ENCODE measurements at regions not wholly inside any gene's neighbourhood (a gene's known extent, or its start where the extent isn't known, plus 50 kb on each side); places are given as distances from the start of the nearest gene placed in this dataset.

GRCh38 chr1:56187405-56187804, 392.0 kb downstream of the PLPP3 start:
- Histone ChIP-seq H2AK5ac (ENCODE audit: low read length) (no peak overlapping the region), H3K14ac (ENCODE audit: low read length) (no peak overlapping the region), H3K27me3 (ENCODE audit: insufficient read depth, low read length) (no peaks in the 10 kb centered on the region), H3K27ac (ENCODE audit: low read depth, low read length) (no peak overlapping the region), H3K36me3 (ENCODE audit: control insufficient read depth in 1 of 2, insufficient read depth in 2 of 2, low read length in 2 of 2) (no peaks in the 10 kb centered on the region), H2AFZ (ENCODE audit: insufficient read depth, low read length, poor library complexity) (no peak overlapping the region), H3K9me3 (ENCODE audit: insufficient read depth, low read depth, low read length) (no peaks in the 10 kb centered on the region), H2BK5ac (ENCODE audit: low read depth, low read length, poor library complexity) (no peak overlapping the region), H2BK120ac (ENCODE audit: insufficient read depth, low read length, poor library complexity) (no peak overlapping the region), H3K23ac (ENCODE audit: low read length) (no peak overlapping the region), H3K9ac (ENCODE audit: low read length) (no peak overlapping the region), H3K79me2 (ENCODE audit: control insufficient read depth, insufficient read depth, low read length, poor library complexity) (no peaks in the 10 kb centered on the region), H3K18ac (ENCODE audit: low read length) (no peak overlapping the region), H4K91ac (ENCODE audit: low read depth, low read length) (no peak overlapping the region), H3K4me1 (ENCODE audit: control insufficient read depth in 1 of 2, insufficient read depth in 2 of 2, low read length in 2 of 2) (peaks cover 0 to 8% of the 10 kb centered on the region in 2 experiments), H4K8ac (ENCODE audit: low read depth, low read length) (no peak overlapping the region), H2BK12ac (ENCODE audit: low read length) (no peak overlapping the region), H3K4me2 (ENCODE audit: low read length) (no peak overlapping the region), H3K4ac (ENCODE audit: low read depth, low read length) (no peak overlapping the region), H4K12ac (ENCODE audit: low read depth, low read length) (no peak overlapping the region), H3K79me1 (ENCODE audit: low read length) (no peaks in the 10 kb centered on the region), H3K4me3 (ENCODE audit: low read depth, low read length) (no peak overlapping the region)
- no CpG with 5 or more reads among the region's 1 CpG for WGBS (ENCODE audit: extremely low coverage, insufficient coverage, insufficient read length)
- DNase-seq = no peak

- no CpG with 5 or more reads among the region's 2 CpGs for WGBS (ENCODE audit: extremely low coverage, insufficient coverage, insufficient read length)
- no peak for DNase-seq
- no peak overlapping the region for H3K14ac ChIP-seq (ENCODE audit: low read length)
These were observed 393.9 kb downstream of the PLPP3 start for GRCh38 chr1:56185493-56185892.

GRCh38 chr1:56183151-56183550, 396.2 kb downstream of the PLPP3 start:
- Histone ChIP-seq H3K14ac (ENCODE audit: low read length) (no peak overlapping the region), H3K79me2 (ENCODE audit: control insufficient read depth, insufficient read depth, low read length, poor library complexity) (no peaks in the 10 kb centered on the region), H3K23ac (ENCODE audit: low read length) (no peak overlapping the region), H4K8ac (ENCODE audit: low read depth, low read length) (no peak overlapping the region), H2AFZ (ENCODE audit: insufficient read depth, low read length, poor library complexity) (no peak overlapping the region), H2BK5ac (ENCODE audit: low read depth, low read length, poor library complexity) (no peak overlapping the region), H4K91ac (ENCODE audit: low read depth, low read length) (no peak overlapping the region), H3K27me3 (ENCODE audit: insufficient read depth, low read length) (no peaks in the 10 kb centered on the region), H3K4ac (ENCODE audit: low read depth, low read length) (no peak overlapping the region), H3K4me2 (ENCODE audit: low read length) (no peak overlapping the region), H4K12ac (ENCODE audit: low read depth, low read length) (no peak overlapping the region), H3K9me3 (ENCODE audit: insufficient read depth, low read depth, low read length) (no peaks in the 10 kb centered on the region), H3K4me1 (ENCODE audit: control insufficient read depth in 1 of 2, insufficient read depth in 2 of 2, low read length in 2 of 2) (peaks cover 0 to 1% of the 10 kb centered on the region in 2 experiments), H3K9ac (ENCODE audit: low read length) (no peak overlapping the region), H2AK5ac (ENCODE audit: low read length) (no peak overlapping the region), H3K18ac (ENCODE audit: low read length) (no peak overlapping the region), H3K27ac (ENCODE audit: low read depth, low read length) (no peak overlapping the region), H3K36me3 (ENCODE audit: control insufficient read depth in 1 of 2, insufficient read depth in 2 of 2, low read length in 2 of 2) (no peaks in the 10 kb centered on the region), H2BK12ac (ENCODE audit: low read length) (no peak overlapping the region), H2BK120ac (ENCODE audit: insufficient read depth, low read length, poor library complexity) (no peak overlapping the region), H3K79me1 (ENCODE audit: low read length) (peaks cover 3% of the 10 kb centered on the region), H3K4me3 (ENCODE audit: low read depth, low read length) (no peak overlapping the region)
- no CpG with 5 or more reads among the region's 2 CpGs for WGBS (ENCODE audit: extremely low coverage, insufficient coverage, insufficient read length)
- no peak for DNase-seq

More at GRCh38 chr1:56185493-56185892, 393.9 kb downstream of the PLPP3 start:
- H3K9ac ChIP-seq (ENCODE audit: low read length) = no peak overlapping the region
- H3K36me3 ChIP-seq (ENCODE audit: control insufficient read depth in 1 of 2, insufficient read depth in 2 of 2, low read length in 2 of 2) = no peaks in the 10 kb centered on the region
- no peak overlapping the region for H2BK120ac ChIP-seq (ENCODE audit: insufficient read depth, low read length, poor library complexity)
- H2AK5ac ChIP-seq (ENCODE audit: low read length) = no peak overlapping the region
- H3K27ac ChIP-seq (ENCODE audit: low read depth, low read length) = no peak overlapping the region
- H3K27me3 ChIP-seq (ENCODE audit: insufficient read depth, low read length) = no peaks in the 10 kb centered on the region
- no peak overlapping the region for H3K4me3 ChIP-seq (ENCODE audit: low read depth, low read length)
- H3K9me3 ChIP-seq (ENCODE audit: insufficient read depth, low read depth, low read length) = no peaks in the 10 kb centered on the region
- H2BK12ac ChIP-seq (ENCODE audit: low read length) = no peak overlapping the region
- no peak overlapping the region for H2AFZ ChIP-seq (ENCODE audit: insufficient read depth, low read length, poor library complexity)
- H3K4me2 ChIP-seq (ENCODE audit: low read length) = no peak overlapping the region
- no peak overlapping the region for H4K8ac ChIP-seq (ENCODE audit: low read depth, low read length)
- H2BK5ac ChIP-seq (ENCODE audit: low read depth, low read length, poor library complexity) = no peak overlapping the region
- H3K79me2 ChIP-seq (ENCODE audit: control insufficient read depth, insufficient read depth, low read length, poor library complexity) = no peaks in the 10 kb centered on the region
- H3K23ac ChIP-seq (ENCODE audit: low read length) = no peak overlapping the region
- H3K18ac ChIP-seq (ENCODE audit: low read length) = no peak overlapping the region
- peaks cover 3% of the 10 kb centered on the region for H3K79me1 ChIP-seq (ENCODE audit: low read length)
- peaks cover 0 to 5% of the 10 kb centered on the region in 2 experiments for H3K4me1 ChIP-seq (ENCODE audit: control insufficient read depth in 1 of 2, insufficient read depth in 2 of 2, low read length in 2 of 2)
- no peak overlapping the region for H4K12ac ChIP-seq (ENCODE audit: low read depth, low read length)
- H4K91ac ChIP-seq (ENCODE audit: low read depth, low read length) = no peak overlapping the region
- no peak overlapping the region for H3K4ac ChIP-seq (ENCODE audit: low read depth, low read length)

GRCh38 chr1:56180520-56181190, 398.7 kb downstream of the PLPP3 start:
- H3K4me2 ChIP-seq (ENCODE audit: low read length) = no peak overlapping the region
- H3K14ac ChIP-seq (ENCODE audit: low read length) = no peak overlapping the region
- no peak overlapping the region for H3K18ac ChIP-seq (ENCODE audit: low read length)
- no peaks in the 10 kb centered on the region for H3K36me3 ChIP-seq (ENCODE audit: control insufficient read depth in 1 of 2, insufficient read depth in 2 of 2, low read length in 2 of 2)
- DNase-seq = no peak
- H3K4ac ChIP-seq (ENCODE audit: low read depth, low read length) = no peak overlapping the region
- H2AK5ac ChIP-seq (ENCODE audit: low read length) = no peak overlapping the region
- H3K27me3 ChIP-seq (ENCODE audit: insufficient read depth, low read length) = no peaks in the 10 kb centered on the region
- H4K8ac ChIP-seq (ENCODE audit: low read depth, low read length) = no peak overlapping the region
- H3K4me1 ChIP-seq (ENCODE audit: control insufficient read depth in 1 of 2, insufficient read depth in 2 of 2, low read length in 2 of 2) = no peaks in the 10 kb centered on the region
- H2BK5ac ChIP-seq (ENCODE audit: low read depth, low read length, poor library complexity) = no peak overlapping the region
- H4K91ac ChIP-seq (ENCODE audit: low read depth, low read length) = no peak overlapping the region
- H3K79me2 ChIP-seq (ENCODE audit: control insufficient read depth, insufficient read depth, low read length, poor library complexity) = no peaks in the 10 kb centered on the region
- H3K9ac ChIP-seq (ENCODE audit: low read length) = no peak overlapping the region
- H2BK12ac ChIP-seq (ENCODE audit: low read length) = no peak overlapping the region
- H3K79me1 ChIP-seq (ENCODE audit: low read length) = peaks cover 3% of the 10 kb centered on the region
- no peak overlapping the region for H4K12ac ChIP-seq (ENCODE audit: low read depth, low read length)
- H3K27ac ChIP-seq (ENCODE audit: low read depth, low read length) = no peak overlapping the region
- H3K4me3 ChIP-seq (ENCODE audit: low read depth, low read length) = no peak overlapping the region
- no peak overlapping the region for H2AFZ ChIP-seq (ENCODE audit: insufficient read depth, low read length, poor library complexity)
- no peak overlapping the region for H2BK120ac ChIP-seq (ENCODE audit: insufficient read depth, low read length, poor library complexity)
- WGBS (ENCODE audit: extremely low coverage, insufficient coverage, insufficient read length) = no CpG with 5 or more reads among the region's 5 CpGs
- H3K23ac ChIP-seq (ENCODE audit: low read length) = no peak overlapping the region
- no peaks in the 10 kb centered on the region for H3K9me3 ChIP-seq (ENCODE audit: insufficient read depth, low read depth, low read length)

All from trophoblast cell (in vitro differentiated cells and primary cell).